ENCODE measurements at regions not wholly inside any gene's neighbourhood (a gene's known extent, or its start where the extent isn't known, plus 50 kb on each side); places are given as distances from the start of the nearest gene placed in this dataset.

- Histone ChIP-seq H3K4me3 (IDR thresholded peaks at IDR 0.05; ENCODE audit: insufficient read depth, low read depth, low read length) (no peak overlapping the region), H3K36me3 (ENCODE audit: insufficient read depth) (no peaks in the 10 kb centered on the region), H3K4me2 (no peak overlapping the region), H4K20me1 (ENCODE audit: insufficient read depth) (no peaks in the 10 kb centered on the region), H2AFZ (ENCODE audit: low read depth) (no peak overlapping the region), H3K4me1 (ENCODE audit: low read depth, poor library complexity, severe bottlenecking) (no peaks in the 10 kb centered on the region), H3K27ac (no peak overlapping the region), H3K27me3 (ENCODE audit: insufficient read depth, low read depth) (no peaks in the 10 kb centered on the region), H3K9ac (no peak overlapping the region), H3K79me2 (ENCODE audit: insufficient read depth, low read depth) (no peaks in the 10 kb centered on the region)
- TF ChIP-seq CTCF (conservative IDR thresholded peaks at IDR 0.05; ENCODE audit: low read depth, low read length), result no peak
These were observed 197.8 kb upstream of the HDDC2 start for GRCh38 chr6:125499535-125499934.

- TF ChIP-seq CTCF (conservative IDR thresholded peaks at IDR 0.05; ENCODE audit: low read depth, low read length), result no peak
These were observed 201.4 kb upstream of the HDDC2 start for GRCh38 chr6:125503181-125503580.

DNA sequence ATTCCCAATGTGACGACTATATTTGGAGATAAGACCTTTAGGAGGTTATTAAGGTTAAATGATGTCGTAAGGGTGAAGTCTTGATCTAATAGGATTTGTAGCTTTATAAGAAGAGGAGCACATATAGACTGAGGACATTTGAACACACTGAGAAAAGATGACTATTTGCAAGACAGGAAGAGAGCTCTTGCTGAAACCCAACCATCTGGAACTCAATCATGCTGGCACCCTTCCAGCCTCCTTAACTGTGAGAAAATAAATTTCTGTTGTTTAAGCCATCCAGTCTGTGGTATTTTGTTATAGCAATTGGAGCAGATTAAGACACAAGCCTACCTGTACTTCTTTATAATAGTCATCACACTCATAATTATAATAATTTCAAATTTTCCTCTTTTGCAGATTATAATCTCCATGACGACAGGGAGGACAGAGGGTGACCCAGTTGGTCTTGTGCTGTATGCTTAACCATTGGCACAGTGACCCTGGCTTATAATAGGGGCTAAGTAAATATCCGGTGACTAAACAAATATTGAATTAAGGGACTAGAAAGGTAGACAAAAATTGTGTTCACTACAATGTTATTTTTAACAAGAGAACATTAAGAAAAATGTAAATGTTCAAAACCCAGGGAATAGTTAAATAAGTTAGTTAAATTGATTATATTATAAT lies 206.4 kb upstream of the HDDC2 start:
- no peaks in the 10 kb centered on the region for H3K27me3 ChIP-seq (ENCODE audit: insufficient read depth, low read depth)
- no peaks in the 10 kb centered on the region for H3K79me2 ChIP-seq (ENCODE audit: insufficient read depth, low read depth)
- no peak overlapping the region for H3K4me2 ChIP-seq
- H3K36me3 ChIP-seq (ENCODE audit: insufficient read depth), result no peaks in the 10 kb centered on the region
- H3K4me3 ChIP-seq (IDR thresholded peaks at IDR 0.05; ENCODE audit: insufficient read depth, low read depth, low read length), result no peak overlapping the region
- TF ChIP-seq CTCF (conservative IDR thresholded peaks at IDR 0.05; ENCODE audit: low read depth, low read length), result no peak
- no peak overlapping the region for H2AFZ ChIP-seq (ENCODE audit: low read depth)
- no peak overlapping the region for H3K27ac ChIP-seq
- H3K9ac ChIP-seq, result no peak overlapping the region
- no peaks in the 10 kb centered on the region for H4K20me1 ChIP-seq (ENCODE audit: insufficient read depth)
- no peaks in the 10 kb centered on the region for H3K4me1 ChIP-seq (ENCODE audit: low read depth, poor library complexity, severe bottlenecking)

More at GRCh38 chr6:125503181-125503580, 201.4 kb upstream of the HDDC2 start:
- H3K4me3 ChIP-seq (IDR thresholded peaks at IDR 0.05; ENCODE audit: insufficient read depth, low read depth, low read length), result no peak overlapping the region
- no peaks in the 10 kb centered on the region for H3K79me2 ChIP-seq (ENCODE audit: insufficient read depth, low read depth)
- H4K20me1 ChIP-seq (ENCODE audit: insufficient read depth), result no peaks in the 10 kb centered on the region
- no peak overlapping the region for H2AFZ ChIP-seq (ENCODE audit: low read depth)
- H3K4me1 ChIP-seq (ENCODE audit: low read depth, poor library complexity, severe bottlenecking), result no peaks in the 10 kb centered on the region
- H3K36me3 ChIP-seq (ENCODE audit: insufficient read depth), result no peaks in the 10 kb centered on the region
- H3K27ac ChIP-seq, result no peak overlapping the region
- H3K27me3 ChIP-seq (ENCODE audit: insufficient read depth, low read depth), result no peaks in the 10 kb centered on the region
- H3K4me2 ChIP-seq, result no peak overlapping the region
- H3K9ac ChIP-seq, result no peak overlapping the region

- Histone ChIP-seq H3K4me1 (ENCODE audit: low read depth, poor library complexity, severe bottlenecking) (no peaks in the 10 kb centered on the region), H3K4me3 (IDR thresholded peaks at IDR 0.05; ENCODE audit: insufficient read depth, low read depth, low read length) (no peak overlapping the region), H3K36me3 (ENCODE audit: insufficient read depth) (no peaks in the 10 kb centered on the region), H2AFZ (ENCODE audit: low read depth) (no peak overlapping the region), H4K20me1 (ENCODE audit: insufficient read depth) (no peaks in the 10 kb centered on the region), H3K9ac (no peak overlapping the region), H3K79me2 (ENCODE audit: insufficient read depth, low read depth) (no peaks in the 10 kb centered on the region), H3K27me3 (ENCODE audit: insufficient read depth, low read depth) (no peaks in the 10 kb centered on the region), H3K4me2 (no peak overlapping the region), H3K27ac (no peak overlapping the region)
- TF ChIP-seq CTCF (conservative IDR thresholded peaks at IDR 0.05; ENCODE audit: low read depth, low read length), result no peak
These were observed 207.0 kb upstream of the HDDC2 start for GRCh38 chr6:125508793-125509192.

Data from KMS-11 (cell line).